Esophagus squamous epithelium (tissue), 4 donors: ENCODE measurements at regions not wholly inside any gene's neighbourhood (a gene's known extent, or its start where the extent isn't known, plus 50 kb on each side); places are given as distances from the start of the nearest gene placed in this dataset.

ENCODE experiments used
- POLR2A ChIP-seq, 4 donors: fragments of 450-650 bp; IDR thresholded peaks; one replicate each; pipeline ENCODE4 v1.6.1; 2017; ENCODE audit warnings: antibody characterized with exemption in 4 of 4, mild to moderate bottlenecking in 4 of 4, moderate library complexity in 3 of 4
- TF ChIP-seq, protein P1 (sequence below), 6 experiments: fragments of 450-650 bp in 4 of 6; fragments of 200-600 bp in 2 of 6; sonication (generic) in 2 of 6; IDR thresholded peaks; one replicate each; pipeline ENCODE4 v1.5.1; 2016 to 2019; ENCODE audit warnings: antibody characterized with exemption in 6 of 6, mild to moderate bottlenecking in 4 of 6, moderate library complexity in 4 of 6

DNA sequence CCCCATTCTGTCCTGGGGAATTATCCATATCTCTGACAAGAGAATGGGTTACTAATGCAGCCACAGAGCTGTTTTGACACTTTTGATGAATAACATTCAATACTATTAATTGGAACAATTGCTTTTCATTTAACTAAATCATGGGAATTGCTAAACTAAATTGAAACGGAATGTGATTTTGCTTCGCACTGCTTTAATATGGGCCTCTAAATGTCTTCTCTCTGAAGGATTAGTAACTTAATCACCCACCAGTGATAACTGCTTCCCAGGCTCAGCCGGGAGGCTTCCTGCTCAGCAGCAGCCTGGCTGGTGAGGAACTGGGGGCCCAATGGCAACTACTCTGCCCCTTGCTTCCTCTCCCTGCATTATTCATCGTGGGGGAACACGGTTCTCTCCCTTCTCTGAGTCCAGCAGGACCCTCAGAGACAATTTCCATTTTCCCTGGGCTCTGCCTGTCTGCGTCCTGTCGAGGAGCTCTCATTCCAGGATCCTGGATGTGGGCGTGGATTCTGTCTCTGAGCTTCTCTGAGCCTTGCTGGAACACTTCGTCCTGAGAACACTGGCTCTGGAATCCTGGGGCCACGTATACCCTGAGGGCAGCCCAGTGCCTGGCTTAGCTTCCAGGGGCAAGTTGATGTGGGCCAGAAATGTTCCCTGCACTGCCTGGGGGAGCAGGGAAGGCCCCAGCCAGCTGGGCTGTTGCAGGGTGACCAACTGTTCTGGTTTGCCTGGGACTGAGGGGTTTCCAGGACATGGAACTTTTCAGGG is 308.9 kb downstream of the DHX35 start:
- TF ChIP-seq, protein P1, sequence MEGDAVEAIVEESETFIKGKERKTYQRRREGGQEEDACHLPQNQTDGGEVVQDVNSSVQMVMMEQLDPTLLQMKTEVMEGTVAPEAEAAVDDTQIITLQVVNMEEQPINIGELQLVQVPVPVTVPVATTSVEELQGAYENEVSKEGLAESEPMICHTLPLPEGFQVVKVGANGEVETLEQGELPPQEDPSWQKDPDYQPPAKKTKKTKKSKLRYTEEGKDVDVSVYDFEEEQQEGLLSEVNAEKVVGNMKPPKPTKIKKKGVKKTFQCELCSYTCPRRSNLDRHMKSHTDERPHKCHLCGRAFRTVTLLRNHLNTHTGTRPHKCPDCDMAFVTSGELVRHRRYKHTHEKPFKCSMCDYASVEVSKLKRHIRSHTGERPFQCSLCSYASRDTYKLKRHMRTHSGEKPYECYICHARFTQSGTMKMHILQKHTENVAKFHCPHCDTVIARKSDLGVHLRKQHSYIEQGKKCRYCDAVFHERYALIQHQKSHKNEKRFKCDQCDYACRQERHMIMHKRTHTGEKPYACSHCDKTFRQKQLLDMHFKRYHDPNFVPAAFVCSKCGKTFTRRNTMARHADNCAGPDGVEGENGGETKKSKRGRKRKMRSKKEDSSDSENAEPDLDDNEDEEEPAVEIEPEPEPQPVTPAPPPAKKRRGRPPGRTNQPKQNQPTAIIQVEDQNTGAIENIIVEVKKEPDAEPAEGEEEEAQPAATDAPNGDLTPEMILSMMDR (IDR thresholded peaks at IDR 0.05), result no peak
- no peak for TF ChIP-seq POLR2A (IDR thresholded peaks at IDR 0.05)
